IgD-negative memory B cell (primary cell): ENCODE measurements at regions not wholly inside any gene's neighbourhood (a gene's known extent, or its start where the extent isn't known, plus 50 kb on each side); places are given as distances from the start of the nearest gene placed in this dataset.
"Not testable (repeated sequence)": the region's sequence is repeated elsewhere in the genome, so short reads cannot be mapped to it uniquely, and the experiment has no call there.

ENCODE experiments used
- H3K27ac Mint-ChIP-seq, 3 donors: one replicate each; pipeline ENCODE4 v1.8.0; 2020 to 2022; ENCODE audit warnings: mild to moderate bottlenecking in 3 of 3, mixed read lengths in 3 of 3, moderate library complexity in 1 of 3
- H3K27me3 Mint-ChIP-seq: one replicate; pipeline ENCODE4 v1.8.0; 2021; ENCODE audit warnings: mixed read lengths
- H3K36me3 Mint-ChIP-seq: one replicate; pipeline ENCODE4 v1.8.0; 2020; ENCODE audit warnings: mild to moderate bottlenecking, mixed read lengths
- H3K4me1 Mint-ChIP-seq, 3 donors: one replicate each; pipeline ENCODE4 v1.8.0; 2020 to 2022; ENCODE audit warnings: mixed read lengths in 3 of 3, mild to moderate bottlenecking in 1 of 3
- H3K4me3 Mint-ChIP-seq, 4 donors: one replicate each; pipeline ENCODE4 v1.8.0; 2020 to 2022; ENCODE audit warnings: mild to moderate bottlenecking in 4 of 4, mixed read lengths in 4 of 4, moderate library complexity in 3 of 4
- H3K9me3 Mint-ChIP-seq, 3 donors: one replicate each; pipeline ENCODE4 v1.8.0; 2020 to 2021; ENCODE audit warnings: mixed read lengths in 3 of 3, mild to moderate bottlenecking in 1 of 3

DNA sequence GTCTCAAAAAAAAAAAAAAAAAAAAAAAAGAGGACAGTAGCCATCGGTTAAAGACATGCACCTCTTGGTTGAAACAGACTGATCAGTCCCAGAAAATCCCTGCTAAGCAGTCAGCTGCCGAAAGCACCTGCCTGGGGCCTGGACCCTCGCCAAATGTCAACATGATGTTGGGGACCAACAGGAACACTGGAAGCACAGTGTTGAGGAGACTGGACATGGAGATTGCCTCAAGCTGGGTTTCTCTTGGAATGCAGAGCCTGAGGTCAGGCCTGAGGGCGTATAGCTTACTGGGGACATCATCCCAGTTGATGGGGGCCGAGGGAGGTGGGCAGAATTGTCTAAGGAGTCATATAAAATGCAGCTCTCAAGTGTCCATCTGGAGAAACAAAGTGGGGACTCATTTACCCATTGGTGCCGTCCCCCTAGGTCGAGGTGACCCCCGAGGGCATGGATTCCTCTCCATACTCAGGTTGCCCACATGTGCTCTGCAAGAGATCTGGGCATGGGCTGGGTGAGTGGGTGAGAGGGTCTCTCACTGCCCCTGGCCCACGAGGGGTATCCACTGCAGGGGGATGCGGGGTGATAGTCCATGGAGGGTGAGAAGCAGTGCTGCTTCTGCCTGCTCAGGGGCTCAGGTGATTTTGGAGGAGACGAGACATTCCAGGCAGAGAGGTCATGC, 164.5 kb downstream of the URI1 start:
- no peaks in the 10 kb centered on the region for H3K27me3 Mint-ChIP-seq
- no peak overlapping the region for H3K4me3 Mint-ChIP-seq
- H3K27ac Mint-ChIP-seq = no peak overlapping the region
- H3K4me1 Mint-ChIP-seq = peaks cover 0 to 1% (median 1%) of the 10 kb centered on the region in 3 donors
- peaks cover 2% of the 10 kb centered on the region for H3K36me3 Mint-ChIP-seq
- H3K9me3 Mint-ChIP-seq = no peaks in the 10 kb centered on the region

DNA sequence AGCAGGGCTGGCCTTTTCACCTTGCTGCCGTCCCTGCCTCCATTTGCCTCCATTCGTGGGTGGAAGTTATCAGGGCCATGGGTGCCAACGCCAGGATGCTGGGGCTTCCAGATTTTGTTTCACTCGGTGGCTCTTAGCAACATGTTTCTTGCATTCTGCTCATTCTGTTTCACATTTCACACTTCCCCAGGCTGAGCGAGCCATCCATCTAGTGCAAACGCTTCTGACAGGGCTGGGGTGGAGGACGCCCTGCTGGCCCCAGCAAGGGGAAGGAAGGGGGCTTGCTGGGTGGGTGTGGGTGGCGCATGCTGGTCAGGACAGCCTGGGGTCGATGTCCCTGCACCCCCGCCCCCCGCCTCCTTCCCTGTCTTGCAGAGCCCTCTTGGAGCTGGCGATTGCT, 165.2 kb downstream of the URI1 start:
- Mint-ChIP-seq H3K36me3 (peaks cover 2% of the 10 kb centered on the region), H3K9me3 (no peaks in the 10 kb centered on the region), H3K27me3 (no peaks in the 10 kb centered on the region), H3K4me3 (no peak overlapping the region), H3K27ac (no peak overlapping the region), H3K4me1 (peaks cover 0 to 1% (median 1%) of the 10 kb centered on the region in 3 donors)

DNA sequence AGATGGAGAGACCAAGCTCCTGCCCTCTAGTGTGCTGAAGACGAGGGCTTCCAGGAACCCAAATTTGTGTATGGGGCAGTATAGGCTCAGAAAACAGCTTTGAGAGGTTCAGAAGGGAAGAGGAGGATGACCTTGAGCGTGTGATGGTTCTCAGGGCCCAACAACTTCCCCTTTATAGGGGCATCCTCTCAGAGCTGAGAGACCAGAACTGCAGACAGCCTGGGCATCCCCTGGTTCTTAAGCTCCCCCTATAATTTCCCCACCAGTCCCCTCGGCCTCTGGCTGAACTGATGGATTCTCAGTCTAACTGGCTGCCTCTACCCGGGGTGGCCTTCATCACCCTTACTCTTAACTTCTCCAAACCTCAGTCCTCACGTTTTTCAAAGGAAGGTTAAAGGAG, 167.5 kb downstream of the URI1 start:
- Mint-ChIP-seq H3K4me3 (no peak overlapping the region), H3K9me3 (no peaks in the 10 kb centered on the region), H3K4me1 (peaks cover 0 to 1% (median 1%) of the 10 kb centered on the region in 3 donors), H3K27me3 (no peaks in the 10 kb centered on the region), H3K27ac (no peak overlapping the region), H3K36me3 (peaks cover 2% of the 10 kb centered on the region)

- no peaks in the 10 kb centered on the region for H3K9me3 Mint-ChIP-seq
- no peak overlapping the region for H3K27ac Mint-ChIP-seq
- no peaks in the 10 kb centered on the region for H3K27me3 Mint-ChIP-seq
- H3K4me3 Mint-ChIP-seq = no peak overlapping the region
- peaks cover 2% of the 10 kb centered on the region for H3K36me3 Mint-ChIP-seq
- H3K4me1 Mint-ChIP-seq = no peaks in the 10 kb centered on the region
Measured at GRCh38 chr19:30111021-30111855, 169.2 kb downstream of the URI1 start.

- Mint-ChIP-seq H3K27me3 (no peaks in the 10 kb centered on the region), H3K27ac (no peak overlapping the region), H3K9me3 (no peaks in the 10 kb centered on the region), H3K36me3 (peaks cover 2% of the 10 kb centered on the region), H3K4me1 (no peaks in the 10 kb centered on the region), H3K4me3 (no peak overlapping the region)
Measured at GRCh38 chr19:30112171-30112570, 170.1 kb downstream of the URI1 start.

DNA sequence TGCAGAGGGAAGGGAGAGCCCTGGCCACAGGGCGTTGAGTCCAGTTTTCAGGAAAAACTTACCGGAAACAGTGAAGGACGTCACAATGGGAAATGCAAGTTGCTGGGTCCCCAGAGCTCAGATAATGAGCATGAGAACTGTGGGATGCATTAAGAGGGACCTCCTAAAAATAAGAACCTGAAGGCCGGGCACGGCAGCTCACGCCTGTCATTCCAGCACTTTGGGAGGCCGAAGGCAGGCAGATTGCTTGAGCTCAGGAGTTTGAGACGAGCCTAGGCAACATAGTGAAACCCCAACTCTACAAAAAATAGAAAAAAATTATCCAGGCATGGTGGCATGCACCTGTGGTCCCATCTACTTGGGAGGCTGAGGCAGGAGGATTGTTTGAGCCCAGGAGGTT, 170.6 kb downstream of the URI1 start:
- Mint-ChIP-seq H3K4me1 (no peaks in the 10 kb centered on the region), H3K27me3 (no peaks in the 10 kb centered on the region), H3K36me3 (peaks cover under 1% of the 10 kb centered on the region), H3K4me3 (no peak overlapping the region), H3K9me3 (no peaks in the 10 kb centered on the region), H3K27ac (no peak overlapping the region)

DNA sequence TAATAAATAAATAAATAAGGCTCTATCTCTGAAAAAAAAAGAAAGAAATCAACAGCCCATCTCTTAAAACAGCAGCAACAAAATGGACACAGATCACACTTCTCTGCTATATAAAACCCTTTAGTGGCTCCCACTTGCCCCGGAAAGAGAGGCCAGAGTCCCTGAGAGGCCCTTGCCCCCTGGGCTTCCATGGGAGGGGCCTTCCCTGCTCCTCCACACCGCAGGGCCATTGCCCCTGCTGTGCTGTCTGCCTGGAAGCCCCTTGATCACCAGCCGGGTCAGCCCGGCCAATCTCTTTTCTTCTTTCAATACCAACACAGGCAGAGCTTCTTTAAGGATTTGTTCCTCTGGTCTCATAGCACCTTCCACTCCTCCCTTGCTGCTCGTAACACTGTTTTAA, 171.1 kb downstream of the URI1 start:
- no peaks in the 10 kb centered on the region for H3K36me3 Mint-ChIP-seq
- no peaks in the 10 kb centered on the region for H3K4me1 Mint-ChIP-seq
- no peak overlapping the region for H3K27ac Mint-ChIP-seq
- no peak overlapping the region for H3K4me3 Mint-ChIP-seq
- no peaks in the 10 kb centered on the region for H3K9me3 Mint-ChIP-seq
- no peaks in the 10 kb centered on the region for H3K27me3 Mint-ChIP-seq

DNA sequence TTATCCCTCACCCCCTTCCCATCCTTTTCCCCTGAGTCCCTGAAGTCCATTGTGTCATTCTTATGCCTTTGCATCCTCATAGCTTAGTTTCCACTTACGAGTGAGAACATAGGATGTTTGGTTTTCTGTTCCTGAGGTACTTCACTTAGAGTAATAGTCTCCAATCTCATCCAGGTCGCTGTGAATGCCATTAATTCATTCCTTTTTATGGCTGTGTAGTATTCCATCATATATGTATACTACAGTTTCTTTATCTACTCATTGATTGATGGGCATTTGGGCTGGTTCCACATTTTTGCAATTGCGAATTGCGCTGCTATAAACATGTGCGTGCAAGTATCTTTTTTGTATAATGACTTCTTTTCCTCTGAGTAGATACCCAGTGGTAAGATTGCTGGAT, 172.1 kb downstream of the URI1 start:
- not testable (repeated sequence) for H3K4me3 Mint-ChIP-seq, H3K4me1 Mint-ChIP-seq, H3K27me3 Mint-ChIP-seq, H3K9me3 Mint-ChIP-seq, H3K27ac Mint-ChIP-seq, H3K36me3 Mint-ChIP-seq

DNA sequence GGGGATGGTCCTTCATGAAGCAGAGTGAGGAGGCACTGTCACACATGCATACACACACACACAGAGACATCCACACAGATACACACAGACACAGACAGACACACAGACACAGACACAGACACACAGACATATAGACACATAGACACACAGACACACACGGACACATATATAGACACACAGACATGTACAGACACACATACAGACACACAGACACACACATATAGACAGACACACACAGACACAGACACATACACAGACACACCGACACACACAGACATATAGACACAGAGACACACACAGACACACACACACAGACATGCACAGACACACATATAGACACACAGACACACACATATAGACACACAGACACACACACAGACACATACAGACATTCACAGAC, 173.9 kb downstream of the URI1 start:
- Mint-ChIP-seq H3K4me3 (no peak overlapping the region), H3K36me3 (no peaks in the 10 kb centered on the region), H3K27ac (no peak overlapping the region), H3K4me1 (no peaks in the 10 kb centered on the region), H3K27me3 (no peaks in the 10 kb centered on the region), H3K9me3 (no peaks in the 10 kb centered on the region)

GRCh38 chr19:30116530-30116929, 174.5 kb downstream of the URI1 start:
- Mint-ChIP-seq H3K27ac (no peak overlapping the region), H3K27me3 (no peaks in the 10 kb centered on the region), H3K9me3 (no peaks in the 10 kb centered on the region), H3K4me1 (no peaks in the 10 kb centered on the region), H3K4me3 (no peak overlapping the region), H3K36me3 (no peaks in the 10 kb centered on the region)

DNA sequence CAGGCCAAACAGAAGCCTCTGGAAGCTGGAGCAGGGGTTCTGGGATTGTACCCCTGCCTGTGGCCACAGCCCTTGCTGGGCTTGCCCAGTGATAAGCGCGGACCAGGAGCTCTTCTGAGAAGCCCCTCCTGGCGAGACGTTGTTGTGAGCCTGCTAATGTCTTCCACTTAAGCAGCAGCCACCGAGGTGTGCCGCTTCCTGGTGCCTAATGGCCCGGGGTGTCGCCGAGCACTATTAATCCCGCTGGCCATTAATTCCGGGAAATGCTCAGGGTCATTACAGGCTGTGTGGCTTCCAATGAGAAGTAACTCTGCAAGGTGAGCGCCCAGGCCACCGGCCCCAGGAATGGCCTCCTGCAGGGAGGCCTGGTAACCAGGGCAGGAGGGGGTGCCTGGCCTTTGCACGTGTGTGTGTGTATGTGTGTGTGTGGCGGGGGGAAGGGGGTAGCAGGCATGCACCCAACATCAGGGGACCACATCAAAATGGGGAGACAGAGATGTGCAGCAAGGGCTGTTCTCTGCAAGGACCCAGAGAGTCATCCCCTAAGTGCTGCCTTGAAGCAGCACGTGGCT, 175.0 kb downstream of the URI1 start:
- Mint-ChIP-seq H3K4me1 (no peaks in the 10 kb centered on the region), H3K27me3 (no peaks in the 10 kb centered on the region), H3K27ac (no peak overlapping the region), H3K4me3 (no peak overlapping the region), H3K36me3 (no peaks in the 10 kb centered on the region), H3K9me3 (no peaks in the 10 kb centered on the region)

DNA sequence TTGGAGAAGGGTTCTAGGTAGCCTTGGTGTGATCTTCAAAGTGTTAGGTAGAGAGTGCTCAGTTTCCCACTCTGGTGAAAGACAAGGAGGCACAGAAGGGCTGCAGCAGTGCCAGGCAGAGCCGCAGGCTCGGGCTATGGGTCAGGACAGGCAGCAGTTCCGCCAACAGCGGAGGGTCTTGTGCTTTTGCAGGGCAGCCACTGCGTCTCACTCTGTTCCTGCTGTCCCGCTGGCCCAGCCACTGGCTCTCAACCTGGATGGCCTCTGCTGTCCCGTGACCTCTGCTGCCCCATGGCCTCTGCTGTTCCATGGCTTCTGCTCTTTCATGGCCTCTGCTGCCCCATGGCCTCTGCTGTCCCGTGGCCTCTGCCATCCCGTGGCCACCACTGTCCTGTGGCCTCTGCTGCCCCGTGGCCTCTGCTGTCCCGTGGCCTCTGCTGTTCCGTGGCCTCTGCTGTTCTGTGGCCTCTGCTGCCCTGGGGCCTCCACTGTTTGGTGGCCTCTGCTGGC, 175.7 kb downstream of the URI1 start:
- Mint-ChIP-seq H3K9me3 (no peaks in the 10 kb centered on the region), H3K27ac (no peak overlapping the region), H3K27me3 (no peaks in the 10 kb centered on the region), H3K36me3 (no peaks in the 10 kb centered on the region), H3K4me1 (no peaks in the 10 kb centered on the region), H3K4me3 (no peak overlapping the region)

GRCh38 chr19:30118221-30118620, 176.2 kb downstream of the URI1 start:
- Mint-ChIP-seq H3K36me3 (no peaks in the 10 kb centered on the region), H3K27ac (no peak overlapping the region), H3K4me3 (no peak overlapping the region), H3K4me1 (no peaks in the 10 kb centered on the region), H3K27me3 (no peaks in the 10 kb centered on the region), H3K9me3 (no peaks in the 10 kb centered on the region)

GRCh38 chr19:30118760-30119159, 176.7 kb downstream of the URI1 start:
- no peaks in the 10 kb centered on the region for H3K36me3 Mint-ChIP-seq
- no peaks in the 10 kb centered on the region for H3K27me3 Mint-ChIP-seq
- no peak overlapping the region for H3K27ac Mint-ChIP-seq
- no peaks in the 10 kb centered on the region for H3K4me1 Mint-ChIP-seq
- no peak overlapping the region for H3K4me3 Mint-ChIP-seq
- no peaks in the 10 kb centered on the region for H3K9me3 Mint-ChIP-seq

DNA sequence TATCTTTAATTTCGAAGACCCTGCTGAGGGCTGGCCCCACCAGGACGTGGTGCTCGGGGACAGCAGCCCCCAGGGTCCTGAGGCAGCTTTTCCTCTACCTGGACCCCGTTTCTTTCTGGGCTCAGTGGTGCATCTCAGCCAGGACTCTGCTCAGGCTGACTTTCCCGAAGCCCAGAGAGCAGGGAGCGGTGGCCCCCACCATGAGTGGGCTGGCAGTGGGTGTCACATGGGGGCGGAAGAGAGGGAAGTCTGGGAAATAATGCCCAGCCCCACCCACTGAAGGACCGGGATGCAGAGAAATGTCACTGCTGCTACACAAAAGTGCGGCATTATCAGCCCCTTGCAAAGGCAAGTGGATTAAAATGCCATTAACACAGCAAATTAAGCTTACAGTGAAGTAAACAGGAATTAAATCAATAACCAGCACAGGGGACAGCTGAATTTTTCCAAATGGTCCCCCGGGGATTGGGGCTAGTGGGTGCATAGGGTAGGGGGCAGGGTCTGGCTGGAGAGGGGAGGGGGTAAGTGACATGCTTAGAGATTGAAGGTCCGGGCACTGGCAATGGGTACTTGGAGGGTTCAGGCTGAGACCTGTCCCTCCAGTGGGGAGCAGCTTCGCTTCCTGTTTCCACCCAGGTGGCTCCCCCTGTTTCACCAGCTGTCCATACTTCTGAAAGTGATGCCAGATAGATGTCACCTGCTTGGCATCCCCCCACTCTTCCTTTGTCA, 177.3 kb downstream of the URI1 start:
- H3K36me3 Mint-ChIP-seq = no peaks in the 10 kb centered on the region
- no peak overlapping the region for H3K4me3 Mint-ChIP-seq
- H3K27me3 Mint-ChIP-seq = no peaks in the 10 kb centered on the region
- no peak overlapping the region for H3K27ac Mint-ChIP-seq
- no peaks in the 10 kb centered on the region for H3K9me3 Mint-ChIP-seq
- no peaks in the 10 kb centered on the region for H3K4me1 Mint-ChIP-seq
